K562 (cell line): ENCODE measurements at regions not wholly inside any gene's neighbourhood (a gene's known extent, or its start where the extent isn't known, plus 50 kb on each side); places are given as distances from the start of the nearest gene placed in this dataset.

Experiments used
- ADNP ChIP-seq: fragments of 200-800 bp; sonication (Bioruptor generic); IDR thresholded peaks from 2 replicates; pipeline ENCODE4 v1.6.1; 2016; ENCODE audit warnings: missing genetic modification characterization, missing compliant biosample characterization
- CHD7 ChIP-seq: fragments of 200-600 bp; sonication (generic); IDR thresholded peaks from one replicate; pipeline ENCODE4 v1.6.1; 2012; ENCODE audit warnings: mild to moderate bottlenecking, low read depth, low read length, inconsistent platforms
- CTBP1 ChIP-seq: fragments of 450-650 bp; IDR thresholded peaks from 2 replicates; pipeline ENCODE4 v1.6.1; 2016; ENCODE audit warnings: borderline replicate concordance
- ETS1 ChIP-seq: conservative IDR thresholded peaks from 2 replicates; pipeline ENCODE4 v1.6.1; 2011; ENCODE audit warnings: low read depth, mild to moderate bottlenecking, low read length; ENCODE audit not compliant: control insufficient read depth
- EZH2 ChIP-seq: IDR thresholded peaks from 2 replicates; pipeline ENCODE4 v1.6.1; 2012; ENCODE audit warnings: low read depth, mild to moderate bottlenecking, inconsistent platforms, low read length, borderline replicate concordance
- NR1H2 ChIP-seq: sonication (generic); formaldehyde crosslinking; IDR thresholded peaks from 2 replicates; pipeline ENCODE4 v1.4.0; 2020; ENCODE audit warnings: mild to moderate bottlenecking, missing genetic modification reagents
- RBM17 ChIP-seq: fragments of 200-400 bp; formaldehyde crosslinking; IDR thresholded peaks from 2 replicates; pipeline ENCODE4 v1.6.1; 2017; ENCODE audit warnings: low read depth, mild to moderate bottlenecking, low read length, borderline replicate concordance
- SIX5 ChIP-seq, 2 experiments: IDR thresholded peaks; 2 replicates each; pipeline ENCODE4 v1.6.1; 2011; ENCODE audit warnings: low read length in 2 of 2, borderline replicate concordance in 1 of 2, low read depth in 1 of 2, mild to moderate bottlenecking in 1 of 2, moderate library complexity in 1 of 2; ENCODE audit not compliant: insufficient read depth in 1 of 2
- SMAD1 ChIP-seq: fragments of 150-350 bp; IDR thresholded peaks from 2 replicates; pipeline ENCODE4 v1.6.1; 2014; ENCODE audit warnings: low read length, low read depth; ENCODE audit not compliant: partially characterized antibody
- ZNF282 ChIP-seq: sonication (generic); formaldehyde crosslinking; IDR thresholded peaks from 2 replicates; pipeline ENCODE4 v1.8.1; 2023; ENCODE audit warnings: missing genetic modification reagents
- TF ChIP-seq, protein P1 (sequence below): fragments of 450-650 bp; formaldehyde crosslinking; IDR thresholded peaks from 2 replicates; pipeline ENCODE4 v1.4.0; 2020; ENCODE audit warnings: mild to moderate bottlenecking, moderate library complexity

DNA sequence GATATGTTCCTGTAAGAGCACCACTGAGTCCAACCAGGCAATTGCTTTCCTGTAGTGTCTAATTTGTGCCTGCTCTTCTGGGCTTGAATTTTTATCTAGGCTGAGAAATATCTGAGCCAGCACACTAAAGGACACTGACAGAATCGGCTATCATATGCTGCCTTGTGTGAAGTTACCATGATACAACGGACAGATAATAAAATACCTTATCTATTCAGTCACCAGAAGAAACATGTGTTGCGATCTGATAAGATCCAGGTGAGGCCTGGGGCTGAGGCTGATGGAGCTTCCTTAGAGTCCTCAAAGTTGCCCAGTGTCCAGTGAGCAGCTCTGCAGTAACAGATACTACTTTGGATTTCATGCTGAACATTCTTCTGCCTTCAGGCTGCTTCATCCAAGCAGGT lies 111.8 kb downstream of the ZNF518B start (continued):
- no peak for TF ChIP-seq CHD7
- no peak for TF ChIP-seq NR1H2 (CRISPR knock-in tag)
- peak; percentile 94 for TF ChIP-seq CTBP1
- peak; percentile 29 for TF ChIP-seq SMAD1
- TF ChIP-seq SIX5 (IDR thresholded peaks at IDR 0.05; ENCODE audit: borderline replicate concordance in 1 of 2, insufficient read depth in 1 of 2, low read depth in 1 of 2, low read length in 2 of 2) = no peak
- TF ChIP-seq RBM17 = no peak
- no peak for TF ChIP-seq ETS1
- TF ChIP-seq, protein P1, sequence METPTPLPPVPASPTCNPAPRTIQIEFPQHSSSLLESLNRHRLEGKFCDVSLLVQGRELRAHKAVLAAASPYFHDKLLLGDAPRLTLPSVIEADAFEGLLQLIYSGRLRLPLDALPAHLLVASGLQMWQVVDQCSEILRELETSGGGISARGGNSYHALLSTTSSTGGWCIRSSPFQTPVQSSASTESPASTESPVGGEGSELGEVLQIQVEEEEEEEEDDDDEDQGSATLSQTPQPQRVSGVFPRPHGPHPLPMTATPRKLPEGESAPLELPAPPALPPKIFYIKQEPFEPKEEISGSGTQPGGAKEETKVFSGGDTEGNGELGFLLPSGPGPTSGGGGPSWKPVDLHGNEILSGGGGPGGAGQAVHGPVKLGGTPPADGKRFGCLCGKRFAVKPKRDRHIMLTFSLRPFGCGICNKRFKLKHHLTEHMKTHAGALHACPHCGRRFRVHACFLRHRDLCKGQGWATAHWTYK = peak; percentile 68; the same call in 1 of the 2 replicates
- TF ChIP-seq ADNP (tag) = peak; percentile 66
- no peak for TF ChIP-seq ZNF282 (CRISPR knock-in tag)
- TF ChIP-seq EZH2 = no peak
